ENCODE measurements at regions not wholly inside any gene's neighbourhood (a gene's known extent, or its start where the extent isn't known, plus 50 kb on each side); places are given as distances from the start of the nearest gene placed in this dataset.

- H3K9me3 Mint-ChIP-seq: peaks cover 12% of the 10 kb centered on the region
- no peaks in the 10 kb centered on the region for H3K4me1 Mint-ChIP-seq
- DNase-seq: no peak
- H3K27ac Mint-ChIP-seq: no peak overlapping the region
- no peak overlapping the region for H3K4me3 Mint-ChIP-seq
- H3K36me3 Mint-ChIP-seq (ENCODE audit: low read depth): no peaks in the 10 kb centered on the region
- TF ChIP-seq CTCF (IDR thresholded peaks at IDR 0.05): no peak
- H3K27me3 Mint-ChIP-seq (ENCODE audit: low read depth, poor library complexity): peaks cover 4% of the 10 kb centered on the region
Observed at GRCh38 chrX:109190542-109190941, 291.3 kb downstream of the GUCY2F start.

- DNase-seq: no peak
- no peak for TF ChIP-seq CTCF (IDR thresholded peaks at IDR 0.05)
- no peak overlapping the region for H3K4me3 Mint-ChIP-seq
- H3K36me3 Mint-ChIP-seq (ENCODE audit: low read depth): no peaks in the 10 kb centered on the region
- no peak overlapping the region for H3K27ac Mint-ChIP-seq
- H3K27me3 Mint-ChIP-seq (ENCODE audit: low read depth, poor library complexity): peaks cover 4% of the 10 kb centered on the region
- peaks cover 7% of the 10 kb centered on the region for H3K4me1 Mint-ChIP-seq
- no peaks in the 10 kb centered on the region for H3K9me3 Mint-ChIP-seq
Observed at GRCh38 chrX:109187473-109188168, 294.3 kb downstream of the GUCY2F start.

GRCh38 chrX:109186939-109187338, 294.9 kb downstream of the GUCY2F start:
- Mint-ChIP-seq H3K4me1 (peaks cover 7% of the 10 kb centered on the region), H3K4me3 (no peak overlapping the region), H3K9me3 (no peaks in the 10 kb centered on the region), H3K36me3 (ENCODE audit: low read depth) (no peaks in the 10 kb centered on the region), H3K27ac (no peak overlapping the region), H3K27me3 (ENCODE audit: low read depth, poor library complexity) (peaks cover 4% of the 10 kb centered on the region)
- no peak for TF ChIP-seq CTCF (IDR thresholded peaks at IDR 0.05)
- no peak for DNase-seq

- H3K9me3 Mint-ChIP-seq: peaks cover 1% of the 10 kb centered on the region
- DNase-seq: no peak
- H3K27ac Mint-ChIP-seq: no peak overlapping the region
- H3K4me3 Mint-ChIP-seq: no peak overlapping the region
- H3K36me3 Mint-ChIP-seq (ENCODE audit: low read depth): no peaks in the 10 kb centered on the region
- peaks cover 7% of the 10 kb centered on the region for H3K4me1 Mint-ChIP-seq
- TF ChIP-seq CTCF (IDR thresholded peaks at IDR 0.05): no peak
- peaks cover 6% of the 10 kb centered on the region for H3K27me3 Mint-ChIP-seq (ENCODE audit: low read depth, poor library complexity)
Observed at GRCh38 chrX:109184506-109185139, 297.3 kb downstream of the GUCY2F start.

- TF ChIP-seq CTCF (IDR thresholded peaks at IDR 0.05): no peak
- Mint-ChIP-seq H3K4me1 (no peaks in the 10 kb centered on the region), H3K27me3 (ENCODE audit: low read depth, poor library complexity) (peaks cover 3% of the 10 kb centered on the region), H3K9me3 (peaks cover 9% of the 10 kb centered on the region), H3K4me3 (no peak overlapping the region), H3K27ac (no peak overlapping the region), H3K36me3 (ENCODE audit: low read depth) (peaks cover 4% of the 10 kb centered on the region)
- DNase-seq: no peak
Observed at GRCh38 chrX:109172091-109172602, 309.7 kb downstream of the GUCY2F start.
